NCI-H187 (cell line): ENCODE measurements at regions not wholly inside any gene's neighbourhood (a gene's known extent, or its start where the extent isn't known, plus 50 kb on each side); places are given as distances from the start of the nearest gene placed in this dataset.
A peak's percentile ranks its signal among the peaks of the same experiment; 100 is the strongest.

Experiments
- DNase-seq, 2 experiments: peaks; one replicate each; lab custom pipeline; 2025; lab: John Stamatoyannopoulos, UW

GRCh38 chr6:148247386-148248063 lies 95.1 kb upstream of the SASH1 start:
- no peak for DNase-seq

GRCh38 chr6:148249160-148249559 lies 93.5 kb upstream of the SASH1 start:
- no peak for DNase-seq

GRCh38 chr6:148249679-148250375 lies 92.8 kb upstream of the SASH1 start:
- no peak for DNase-seq

GRCh38 chr6:148250975-148251685 lies 91.5 kb upstream of the SASH1 start:
- no peak for DNase-seq

GRCh38 chr6:148251891-148252290 lies 90.7 kb upstream of the SASH1 start:
- DNase-seq = no peak

- no peak for DNase-seq
These were observed 84.8 kb upstream of the SASH1 start for GRCh38 chr6:148257810-148258209.

GRCh38 chr6:148258868-148259267 lies 83.8 kb upstream of the SASH1 start:
- DNase-seq = no peak

GRCh38 chr6:148261470-148261869 lies 81.2 kb upstream of the SASH1 start:
- DNase-seq = no peak

- no peak for DNase-seq
These were observed 79.6 kb upstream of the SASH1 start for GRCh38 chr6:148263010-148263409.

GRCh38 chr6:148263961-148264360 lies 78.7 kb upstream of the SASH1 start:
- no peak for DNase-seq

- DNase-seq = no peak
These were observed 77.6 kb upstream of the SASH1 start for GRCh38 chr6:148265054-148265453.

GRCh38 chr6:148269386-148269785 lies 73.3 kb upstream of the SASH1 start:
- DNase-seq = no peak

- DNase-seq = no peak
These were observed 70.8 kb upstream of the SASH1 start for GRCh38 chr6:148271711-148272439.

- no peak for DNase-seq
These were observed 70.0 kb upstream of the SASH1 start for GRCh38 chr6:148272597-148272996.

GRCh38 chr6:148273962-148274752 lies 68.5 kb upstream of the SASH1 start:
- no peak for DNase-seq

- no peak for DNase-seq
These were observed 67.8 kb upstream of the SASH1 start for GRCh38 chr6:148274809-148275208.

GRCh38 chr6:148285205-148285604 lies 57.4 kb upstream of the SASH1 start:
- no peak for DNase-seq

GRCh38 chr6:148286563-148286962 lies 56.1 kb upstream of the SASH1 start:
- DNase-seq = no peak

- DNase-seq = peak; percentile 17 to 46
These were observed 54.9 kb upstream of the SASH1 start for GRCh38 chr6:148287623-148288333.

- no peak for DNase-seq
These were observed 54.1 kb upstream of the SASH1 start for GRCh38 chr6:148288541-148288940.

GRCh38 chr6:148289153-148289552 lies 53.5 kb upstream of the SASH1 start:
- DNase-seq = no peak
